Activated gamma-delta T cell treated with anti-CD3 and anti-CD28 coated beads, Interleukin-2, amount 50 U/mL, for 16 hours (primary cell): ENCODE measurements at regions not wholly inside any gene's neighbourhood (a gene's known extent, or its start where the extent isn't known, plus 50 kb on each side); places are given as distances from the start of the nearest gene placed in this dataset.
"Not testable (repeated sequence)": the region's sequence is repeated elsewhere in the genome, so short reads cannot be mapped to it uniquely, and the experiment has no call there.

Experiments
- DNase-seq: peaks from one replicate; pipeline ENCODE4 v3.0.0-alpha.2; 2020; ENCODE audit warnings: low read depth

DNA sequence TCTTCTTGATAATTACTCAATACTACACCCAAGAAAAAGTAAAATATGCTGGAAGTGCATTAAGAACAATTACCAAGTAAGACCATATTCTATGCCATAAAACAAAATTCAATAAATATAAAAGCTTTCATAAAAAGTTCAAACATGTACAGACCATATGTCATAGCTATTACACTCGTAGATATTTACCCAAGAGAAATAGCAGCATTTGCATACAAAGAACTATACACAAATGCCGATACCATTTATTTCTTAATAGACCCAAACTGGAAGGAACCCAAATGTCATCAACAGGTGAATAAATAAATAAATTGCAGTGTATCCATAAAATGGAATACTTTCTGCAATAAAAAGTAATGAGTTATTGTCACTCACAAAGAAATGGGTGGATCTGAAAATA lies 78.3 kb upstream of the SLC16A7 start:
- no peak for DNase-seq

DNA sequence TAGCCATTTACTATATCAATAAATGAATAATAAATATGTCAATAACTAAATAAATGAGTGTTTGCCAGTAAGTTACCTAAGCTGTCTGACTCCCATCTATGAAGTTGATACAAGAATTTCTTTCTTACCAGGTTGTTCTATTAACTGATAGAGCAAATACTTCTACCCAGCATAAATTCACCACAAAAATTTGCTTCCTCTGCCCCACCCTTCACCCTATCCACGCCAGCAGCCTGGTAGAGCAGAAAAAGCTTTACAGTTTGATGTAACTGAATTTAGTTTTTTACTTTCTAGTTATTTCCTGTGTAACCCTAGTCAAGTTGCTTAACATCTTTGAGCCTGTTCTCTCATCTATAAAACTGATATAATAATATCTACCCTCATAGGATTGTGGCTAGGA lies 94.9 kb upstream of the SLC16A7 start:
- DNase-seq: no peak

DNA sequence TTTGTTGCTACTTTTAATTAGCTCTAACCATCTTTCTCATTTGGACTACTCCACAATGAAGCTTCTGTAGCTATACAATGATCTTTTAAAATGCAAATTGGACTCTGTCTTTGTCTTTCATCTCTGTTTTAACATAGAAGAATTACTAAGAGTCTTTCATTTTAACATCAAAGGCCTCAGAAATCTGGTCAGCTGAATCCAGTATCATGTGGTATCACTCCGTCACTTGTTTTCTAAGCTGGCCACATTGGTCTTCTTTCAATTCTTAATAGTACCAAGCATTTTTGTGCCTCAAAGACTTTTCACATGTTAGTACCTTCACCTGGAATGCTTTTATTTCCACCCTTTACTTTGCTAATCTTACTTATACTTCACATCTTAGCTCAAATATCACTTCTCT lies 95.5 kb upstream of the SLC16A7 start:
- DNase-seq: no peak

DNA sequence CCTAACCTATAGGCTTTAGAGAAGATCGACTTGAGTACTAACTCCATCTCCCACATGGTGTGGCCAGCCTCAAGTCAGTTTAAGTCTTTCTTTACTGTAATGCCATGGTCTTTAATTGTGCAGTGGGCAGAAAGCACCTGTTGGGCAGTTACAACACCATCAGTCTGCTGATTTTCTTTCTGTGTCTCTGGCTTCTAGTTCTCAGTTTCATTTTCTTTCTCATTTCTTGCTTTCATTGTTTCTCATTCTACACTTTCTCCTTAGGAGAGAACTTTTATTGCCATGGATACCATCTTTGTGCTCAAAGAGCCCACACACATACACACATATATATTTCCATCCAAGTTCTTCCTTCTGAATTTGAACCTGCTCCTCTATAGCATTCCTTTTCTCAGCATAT lies 96.1 kb upstream of the SLC16A7 start:
- no peak for DNase-seq

DNA sequence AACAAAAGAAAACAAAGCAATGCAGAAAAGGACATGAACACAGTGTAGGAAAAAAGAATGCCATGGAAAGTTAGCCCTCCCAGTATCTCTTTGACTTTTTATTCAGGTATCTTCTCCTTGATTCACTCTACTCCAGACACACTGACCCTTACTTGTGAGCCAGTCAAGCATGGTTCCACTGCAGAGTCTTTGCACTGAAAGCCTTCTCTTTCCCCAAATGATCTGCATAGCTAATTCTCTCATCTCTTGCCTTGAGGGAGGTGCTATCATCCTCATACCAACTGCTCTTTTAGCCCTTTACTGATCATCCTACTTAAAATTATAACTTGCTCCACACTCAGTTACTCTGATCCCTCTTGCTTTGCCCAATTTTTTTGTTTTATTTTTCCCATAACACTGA lies 101.2 kb upstream of the SLC16A7 start:
- DNase-seq: no peak

DNA sequence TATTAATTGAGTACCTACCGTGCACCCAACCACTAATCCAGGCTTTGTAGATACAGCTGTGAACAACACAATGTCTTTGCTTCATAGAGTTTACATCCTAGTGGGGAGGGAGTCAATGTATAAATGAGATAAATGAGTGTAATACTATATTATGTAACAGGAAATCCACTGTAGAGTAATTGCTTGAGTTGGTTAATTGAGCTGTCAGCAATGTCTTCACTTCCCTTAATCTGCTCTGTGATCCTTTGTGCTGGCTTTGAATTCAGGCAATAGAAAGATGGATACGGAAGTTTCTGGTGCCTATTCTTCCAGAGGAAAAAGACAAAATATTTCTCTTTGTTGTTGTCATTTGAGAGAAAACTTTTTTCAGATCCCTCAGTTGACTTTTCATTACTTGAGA lies 104.0 kb upstream of the SLC16A7 start:
- DNase-seq: no peak

DNA sequence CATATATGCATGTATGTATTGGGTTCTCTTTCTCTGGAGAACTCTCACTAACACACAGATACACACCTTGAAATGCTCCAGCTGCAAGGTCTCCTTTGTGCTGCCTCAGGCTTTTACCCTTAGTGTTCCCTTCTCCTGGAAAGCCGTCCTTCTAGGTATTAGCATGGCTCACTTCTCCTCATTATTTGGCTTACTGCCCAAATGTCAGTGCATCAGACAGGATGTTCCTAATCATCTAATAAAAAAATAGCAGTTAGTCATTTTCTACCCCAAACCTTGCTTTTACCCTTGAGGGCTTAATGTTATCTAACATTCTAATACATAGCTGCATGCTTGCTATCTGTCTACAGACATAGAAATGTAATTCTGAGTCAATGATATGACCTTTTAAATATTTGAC lies 109.0 kb upstream of the SLC16A7 start:
- no peak for DNase-seq

DNA sequence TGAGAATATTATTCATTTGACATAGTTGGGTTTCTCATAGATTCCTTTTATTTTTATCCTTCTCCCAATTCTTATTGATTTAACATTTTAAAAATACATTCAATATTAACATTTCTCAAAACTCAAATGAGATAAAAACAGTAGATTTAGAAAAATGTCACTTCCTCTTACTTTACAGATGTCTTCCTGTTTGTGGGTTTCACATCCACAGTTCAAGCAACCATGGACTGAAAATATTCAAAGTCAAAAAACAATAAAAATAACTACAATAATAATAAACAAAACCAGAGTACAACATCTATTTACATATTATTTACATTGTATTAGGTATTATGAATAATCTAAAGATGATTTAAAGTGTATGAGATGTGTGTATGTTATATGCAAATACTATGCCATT lies 111.3 kb upstream of the SLC16A7 start:
- no peak for DNase-seq

DNA sequence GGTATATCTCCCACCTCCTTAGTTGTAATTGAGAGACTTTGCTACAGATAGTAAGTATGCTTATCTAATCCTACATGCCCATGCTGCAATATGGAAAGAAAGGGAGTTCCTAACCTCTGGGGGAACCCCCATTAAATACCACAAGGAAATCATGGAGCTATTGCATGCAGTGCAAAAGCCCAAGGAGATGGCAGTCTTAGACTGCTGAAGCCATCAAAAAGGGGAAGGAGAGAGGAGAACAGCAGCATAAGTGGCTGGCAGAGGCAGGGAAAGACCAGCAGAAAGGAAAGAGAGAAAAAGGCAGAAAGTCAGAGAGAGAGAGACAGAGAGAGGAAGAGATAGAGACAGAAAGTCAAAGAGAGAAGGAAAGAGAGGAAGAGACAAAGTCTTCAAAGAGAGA lies 121.6 kb upstream of the SLC16A7 start:
- DNase-seq: not testable (repeated sequence)

DNA sequence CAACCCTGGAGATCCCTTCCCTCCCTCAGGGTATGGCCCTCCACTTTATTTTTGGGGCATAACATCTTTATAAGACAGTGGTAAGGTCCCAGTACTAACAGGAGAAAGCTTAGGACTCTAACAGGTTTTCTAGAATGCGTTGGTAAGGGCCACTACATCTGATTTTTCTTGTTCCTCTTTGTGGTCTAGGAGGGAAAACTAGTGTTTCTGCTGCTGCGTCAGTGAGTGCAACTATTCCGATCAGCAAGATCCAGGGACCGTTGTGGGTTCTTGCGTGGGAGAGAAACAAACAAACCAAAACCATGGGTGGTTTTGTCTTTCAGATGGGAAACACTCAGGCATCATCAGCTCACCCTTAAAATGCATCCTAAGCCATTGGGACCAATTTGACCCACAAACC lies 123.6 kb upstream of the SLC16A7 start:
- no peak for DNase-seq

DNA sequence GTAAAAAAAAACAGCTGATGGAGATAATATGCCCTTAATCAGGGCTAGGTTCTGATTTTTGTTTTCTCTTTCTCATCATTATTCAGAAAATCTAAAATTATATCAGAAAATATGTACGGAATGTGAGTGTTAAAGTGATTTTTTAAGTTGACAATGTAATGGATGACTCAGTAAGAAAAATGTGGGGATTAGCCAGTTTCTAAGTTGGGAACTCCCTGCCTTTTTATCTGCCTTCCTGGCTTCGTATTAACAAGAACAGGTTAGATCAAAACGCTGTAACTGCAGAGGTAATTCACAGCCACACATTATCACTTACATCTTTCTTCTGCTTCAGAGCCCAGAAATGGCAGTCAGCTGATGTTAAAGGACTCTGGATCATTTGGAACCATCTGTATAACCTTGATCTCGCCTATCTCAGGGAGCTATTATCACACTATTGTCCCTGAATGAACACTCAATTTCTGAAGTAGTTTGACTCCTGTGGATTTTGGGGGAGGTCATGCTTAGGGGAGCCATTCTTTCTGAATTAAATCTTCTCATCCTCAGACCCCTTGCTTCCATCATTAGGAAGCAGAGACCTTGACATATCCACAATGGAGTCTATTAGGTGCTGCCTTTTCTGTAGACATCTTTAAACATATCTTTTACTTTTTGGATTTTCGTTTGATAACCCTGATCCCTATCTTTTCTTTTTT lies 135.7 kb upstream of the SLC16A7 start:
- DNase-seq: no peak

DNA sequence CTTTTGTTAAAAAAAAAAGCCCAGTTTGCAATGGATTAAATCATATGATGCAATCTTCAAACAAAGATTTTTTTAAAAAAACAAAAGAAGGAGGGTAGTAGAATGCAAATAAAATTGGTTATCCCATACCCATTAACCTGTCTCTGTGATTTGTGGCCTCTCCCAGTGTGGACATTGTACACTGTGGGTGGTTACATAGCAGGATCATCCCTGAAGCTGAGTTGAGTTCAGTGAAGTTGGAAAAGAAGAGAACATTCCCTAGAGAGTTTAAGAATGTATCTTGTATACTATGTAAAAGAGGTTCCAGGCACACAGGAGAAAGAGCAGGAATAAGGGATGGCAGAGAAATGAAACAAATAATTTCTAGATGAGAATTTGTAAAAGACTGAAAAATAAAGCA lies 142.4 kb upstream of the SLC16A7 start:
- no peak for DNase-seq

DNA sequence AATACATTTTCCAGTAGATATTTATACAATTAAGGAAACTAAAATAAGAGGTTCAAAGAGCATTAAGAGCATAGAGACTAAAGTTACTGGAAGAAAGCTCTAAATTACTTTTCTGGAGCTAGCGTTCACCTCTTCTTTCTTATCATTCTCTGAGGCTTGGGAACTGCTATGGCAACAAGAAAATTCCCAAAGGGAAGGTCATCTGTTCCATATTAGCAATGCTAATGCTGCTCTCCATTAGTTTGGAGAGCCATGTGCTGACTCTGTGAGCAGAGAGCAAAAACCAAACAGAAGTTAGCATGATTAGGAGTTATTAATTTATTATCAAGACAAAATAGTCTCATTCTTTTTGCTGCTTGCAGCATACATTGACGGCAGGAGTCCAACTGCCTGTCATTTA lies 143.1 kb upstream of the SLC16A7 start:
- DNase-seq: no peak

DNA sequence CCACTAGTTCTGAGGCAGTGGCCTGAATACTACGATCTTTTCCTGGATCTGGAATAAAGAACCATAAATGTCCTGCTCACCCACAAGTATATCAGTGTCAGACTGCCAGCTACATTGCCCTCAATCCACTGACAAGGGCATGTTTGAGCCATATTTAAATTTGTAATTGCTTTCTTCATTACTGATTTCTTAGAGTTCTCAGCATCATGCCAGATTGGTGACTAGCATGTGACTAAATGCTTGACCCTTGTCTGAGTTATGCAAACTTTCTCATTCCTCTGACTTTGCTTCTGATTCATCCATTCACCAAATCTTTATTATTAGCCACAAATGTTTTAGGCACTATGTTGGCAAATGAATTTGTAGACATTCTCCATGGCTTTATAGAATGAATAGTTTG lies 143.6 kb upstream of the SLC16A7 start:
- no peak for DNase-seq

DNA sequence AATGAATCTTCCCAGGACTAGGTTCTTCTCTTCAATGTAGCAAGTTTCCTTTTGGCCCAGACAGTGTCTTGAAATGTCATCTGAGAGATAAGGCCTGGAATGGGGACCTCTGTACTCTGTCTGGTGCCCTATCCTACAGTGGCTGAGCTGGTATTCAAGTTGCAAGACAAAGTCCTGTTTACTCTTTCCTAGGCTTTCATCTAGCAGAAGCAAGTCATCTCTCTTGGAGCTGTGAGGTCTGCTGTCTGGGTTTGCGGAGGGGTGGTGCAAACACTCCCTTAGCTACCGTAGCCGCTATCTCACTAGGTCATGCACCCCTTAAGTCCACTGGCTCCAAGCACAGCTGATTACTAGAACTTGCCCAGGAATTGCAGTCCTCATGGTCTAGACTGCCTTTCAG lies 149.7 kb upstream of the SLC16A7 start:
- no peak for DNase-seq

DNA sequence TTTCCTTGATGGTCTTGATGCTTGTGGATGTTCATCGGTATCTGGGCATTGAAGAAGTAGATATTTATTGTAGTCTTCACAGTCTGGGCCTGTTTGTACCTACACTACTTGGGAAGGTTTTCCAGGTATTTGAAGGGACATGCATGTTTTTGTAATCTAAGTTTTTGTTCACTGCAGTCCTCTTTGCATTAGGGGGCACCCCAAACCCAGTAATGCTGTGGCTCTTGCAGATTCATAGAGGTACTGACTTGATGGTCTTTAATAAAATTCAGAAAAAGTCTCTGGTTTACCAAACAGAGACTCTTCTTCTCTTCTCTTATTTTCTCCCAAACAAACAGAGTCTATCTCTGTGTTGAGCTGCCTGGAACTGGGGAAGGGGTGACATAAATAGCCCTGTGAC lies 150.9 kb upstream of the SLC16A7 start:
- DNase-seq: no peak

DNA sequence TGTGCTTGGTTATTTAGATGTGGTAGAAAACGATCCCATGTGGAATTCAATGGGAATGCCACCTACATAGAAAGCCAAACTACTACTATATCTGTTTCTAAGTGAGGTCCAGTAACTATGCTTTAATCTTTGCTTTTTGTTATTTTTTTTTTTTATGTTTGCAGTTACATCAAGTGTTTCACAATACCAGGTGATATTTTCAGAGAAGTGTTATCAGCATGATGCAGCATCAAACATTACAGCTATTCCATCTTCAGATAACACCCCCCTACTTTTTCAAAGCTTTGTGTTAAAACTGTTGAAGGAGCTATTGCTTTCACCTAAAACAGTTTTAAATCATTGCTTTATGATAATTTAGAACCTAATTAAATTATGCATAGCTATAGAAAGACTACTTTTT lies 163.8 kb upstream of the SLC16A7 start:
- no peak for DNase-seq

DNA sequence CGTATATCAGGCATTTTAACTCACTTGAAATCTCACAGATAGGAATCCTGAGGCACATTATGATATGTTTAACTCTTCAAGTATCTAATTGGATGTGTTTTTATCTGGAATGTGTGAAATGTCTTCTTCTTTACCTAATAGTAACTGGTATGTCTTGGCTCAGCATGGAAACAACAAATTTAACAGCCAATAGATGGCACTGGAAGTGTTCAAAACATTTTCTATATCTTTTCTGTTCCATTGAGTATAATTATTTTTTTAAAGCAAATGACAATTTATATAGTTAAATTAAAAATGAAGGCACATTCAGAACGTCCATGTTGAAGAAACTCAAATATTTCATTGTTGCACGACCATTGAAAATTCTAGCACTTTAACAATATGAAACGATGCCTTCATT lies 164.6 kb upstream of the SLC16A7 start:
- no peak for DNase-seq

DNA sequence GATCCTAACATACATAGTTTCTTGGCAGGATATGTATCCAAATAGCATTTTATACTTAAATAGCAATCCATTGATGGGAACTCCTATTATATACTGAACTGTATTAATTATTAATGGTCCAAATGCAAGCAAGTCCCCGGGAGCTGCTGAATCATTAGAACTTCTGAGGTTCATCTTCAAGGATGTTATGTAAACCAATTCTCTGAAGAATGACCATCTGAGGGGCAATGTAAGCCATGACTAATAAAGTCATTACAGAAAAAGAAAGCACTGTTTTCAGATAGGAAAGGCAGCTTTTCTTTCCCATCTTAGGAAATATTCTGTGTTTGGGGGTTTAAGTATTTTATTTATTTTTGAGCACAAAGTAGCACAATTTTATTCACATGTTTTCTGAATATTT lies 166.1 kb upstream of the SLC16A7 start:
- DNase-seq: no peak

DNA sequence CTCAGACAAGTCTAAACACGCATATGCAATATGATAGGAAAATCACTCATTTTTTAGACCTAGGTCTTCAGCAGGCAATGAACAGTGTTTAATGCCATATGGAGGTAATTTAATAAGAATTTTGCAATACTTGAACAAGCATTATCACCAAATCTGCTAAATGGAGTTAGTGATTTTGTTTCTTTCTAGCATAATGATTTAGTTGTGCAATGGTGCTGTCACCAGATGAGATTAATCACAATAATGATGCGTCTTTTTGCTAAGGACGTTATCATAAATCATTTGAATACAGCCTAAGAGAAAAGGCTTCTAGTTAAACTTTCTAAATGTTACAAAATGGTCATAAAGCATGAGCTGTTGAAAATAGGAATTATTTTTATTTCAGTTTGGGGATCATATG lies 170.0 kb upstream of the SLC16A7 start:
- DNase-seq: no peak

DNA sequence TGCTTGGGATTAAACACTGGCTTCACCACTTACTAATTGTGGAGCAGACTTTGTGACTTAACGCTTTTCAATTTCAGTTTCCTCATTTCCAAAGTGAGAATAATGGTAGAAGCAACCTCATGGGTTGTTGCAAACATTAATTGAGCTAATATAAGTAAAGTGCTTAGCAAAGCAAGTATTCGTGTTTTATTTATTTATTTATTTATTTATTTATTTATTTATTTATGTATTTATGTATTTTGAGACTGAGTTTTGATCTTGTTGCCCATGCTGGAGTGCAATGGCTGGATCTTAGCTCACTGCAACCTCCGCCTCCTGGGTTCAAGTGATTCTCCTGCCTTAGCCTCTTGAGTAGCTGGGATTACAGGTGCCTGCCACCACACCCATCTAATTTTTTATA lies 171.2 kb upstream of the SLC16A7 start:
- not testable (repeated sequence) for DNase-seq

DNA sequence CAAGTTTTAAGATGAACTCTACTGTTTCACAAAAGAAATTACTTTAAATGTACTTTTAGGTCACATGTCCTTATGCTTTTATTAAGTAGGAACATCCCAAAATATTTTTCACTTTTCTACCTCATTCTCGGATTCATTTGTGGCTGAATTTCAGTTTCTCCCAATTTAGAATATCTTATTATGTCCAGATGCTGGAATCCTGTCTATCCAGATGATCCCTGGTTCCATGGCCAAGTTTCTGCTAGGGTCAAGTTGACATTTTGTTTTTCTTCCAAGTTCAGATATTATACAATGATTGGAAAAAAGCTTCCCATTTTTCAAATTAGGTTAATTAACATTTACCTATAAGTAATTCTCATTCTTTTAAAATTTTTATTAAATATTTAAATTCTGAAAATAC lies 181.8 kb upstream of the SLC16A7 start:
- DNase-seq: no peak

DNA sequence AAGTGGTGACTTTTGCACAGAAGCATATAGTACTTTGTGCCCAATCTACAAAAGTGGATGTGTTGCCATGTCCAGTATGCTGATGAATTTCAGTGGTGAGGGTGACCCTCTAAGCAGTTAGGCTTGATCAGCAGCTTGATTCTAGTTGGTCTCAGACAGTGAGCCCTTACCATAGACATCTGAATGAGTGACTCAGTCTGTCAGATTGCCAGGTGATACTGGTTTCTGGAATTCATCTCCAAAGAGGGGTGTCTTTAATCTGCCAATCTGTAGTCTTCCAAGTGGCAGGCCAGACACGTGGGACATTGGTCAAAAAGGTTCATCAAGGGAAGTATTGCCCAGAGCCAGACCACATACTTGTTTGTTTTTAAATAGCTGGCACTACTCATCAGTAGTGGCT lies 187.4 kb upstream of the SLC16A7 start:
- DNase-seq: no peak

DNA sequence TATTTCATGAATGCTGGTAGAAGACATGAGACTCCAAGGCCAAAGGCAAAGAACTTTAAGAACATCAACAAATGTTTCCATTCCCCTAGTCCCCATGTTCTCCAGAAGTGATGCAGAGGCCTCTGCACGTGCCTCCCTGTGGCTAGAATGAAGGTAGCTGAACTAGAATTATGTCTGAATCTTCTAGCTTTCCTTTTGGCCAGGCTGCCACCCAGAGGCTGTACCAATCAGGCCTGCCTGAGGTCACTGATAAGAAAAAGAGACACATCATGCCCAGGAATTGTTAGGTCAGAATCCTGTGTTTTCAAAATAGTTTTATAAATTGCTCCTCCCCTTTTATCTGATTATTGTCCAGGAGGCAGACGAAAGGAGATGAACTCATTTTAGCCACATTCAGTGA lies 188.0 kb upstream of the SLC16A7 start:
- no peak for DNase-seq

DNA sequence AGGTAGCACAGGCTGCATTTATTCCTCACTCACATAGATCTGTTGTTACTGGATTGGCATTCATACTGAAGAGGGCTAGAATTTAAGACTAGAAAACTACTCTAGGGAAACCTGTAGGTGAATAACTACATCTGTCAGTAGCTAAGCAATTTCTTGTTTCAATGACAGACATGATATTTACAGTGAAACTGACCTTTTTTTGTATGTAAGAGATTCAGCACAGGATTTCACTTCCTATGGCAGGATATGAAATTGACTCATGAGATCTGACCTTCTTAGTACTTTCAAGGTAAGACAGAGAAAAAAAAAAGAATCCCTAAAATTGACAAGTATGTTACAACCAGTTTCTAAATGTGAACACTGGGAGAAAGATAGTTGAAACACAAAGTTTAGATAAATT lies 189.8 kb upstream of the SLC16A7 start:
- DNase-seq: no peak
